HG02973 (cell line): ENCODE measurements at regions not wholly inside any gene's neighbourhood (a gene's known extent, or its start where the extent isn't known, plus 50 kb on each side); places are given as distances from the start of the nearest gene placed in this dataset.
"Not testable (repeated sequence)": the region's sequence is repeated elsewhere in the genome, so short reads cannot be mapped to it uniquely, and the experiment has no call there.

Source experiments
- ATAC-seq: cut with Tn5 transposase; IDR thresholded peaks from one replicate; pipeline ENCODE4 v1.9.1; 2021; ENCODE audit warnings: moderate library complexity; ENCODE audit not compliant: unreplicated experiment

- ATAC-seq, result no peak
Observed at GRCh38 chr5:120913396-120913795, 449.3 kb downstream of the PRR16 start.

- ATAC-seq, result no peak
Observed at GRCh38 chr5:120917214-120917758, 453.2 kb downstream of the PRR16 start.

GRCh38 chr5:120919017-120919416, 454.9 kb downstream of the PRR16 start:
- ATAC-seq, result no peak

GRCh38 chr5:120923026-120923425, 458.9 kb downstream of the PRR16 start:
- no peak for ATAC-seq

GRCh38 chr5:120926471-120926870, 462.4 kb downstream of the PRR16 start:
- ATAC-seq, result no peak

GRCh38 chr5:120927950-120928530, 463.9 kb downstream of the PRR16 start:
- ATAC-seq, result no peak

GRCh38 chr5:120932480-120932879, 468.4 kb downstream of the PRR16 start:
- ATAC-seq, result no peak

- ATAC-seq, result no peak
Observed at GRCh38 chr5:120934031-120934430, 469.9 kb downstream of the PRR16 start.

- ATAC-seq, result no peak
Observed at GRCh38 chr5:120936652-120937051, 472.6 kb downstream of the PRR16 start.

GRCh38 chr5:120938604-120939003, 474.5 kb downstream of the PRR16 start:
- ATAC-seq, result no peak

GRCh38 chr5:120942596-120943350, 478.7 kb downstream of the PRR16 start:
- no peak for ATAC-seq

GRCh38 chr5:120949596-120949995, 485.5 kb downstream of the PRR16 start:
- ATAC-seq, result not testable (repeated sequence)

- not testable (repeated sequence) for ATAC-seq
Observed at GRCh38 chr5:120953445-120953844, 489.3 kb downstream of the PRR16 start.

- ATAC-seq, result no peak
Observed at GRCh38 chr5:120954255-120954654, 490.2 kb downstream of the PRR16 start.

- ATAC-seq, result no peak
Observed at GRCh38 chr5:120955795-120956194, 491.7 kb downstream of the PRR16 start.

- no peak for ATAC-seq
Observed at GRCh38 chr5:120958877-120959485, 494.9 kb downstream of the PRR16 start.

- no peak for ATAC-seq
Observed at GRCh38 chr5:120960510-120960909, 496.4 kb downstream of the PRR16 start.

- no peak for ATAC-seq
Observed at GRCh38 chr5:120967366-120967765, 503.3 kb downstream of the PRR16 start.

- ATAC-seq, result no peak
Observed at GRCh38 chr5:120974690-120975089, 510.6 kb downstream of the PRR16 start.

GRCh38 chr5:120982351-120982750, 518.3 kb downstream of the PRR16 start:
- no peak for ATAC-seq

GRCh38 chr5:120985526-120985925, 521.4 kb downstream of the PRR16 start:
- no peak for ATAC-seq

GRCh38 chr5:120988491-120988890, 524.4 kb downstream of the PRR16 start:
- no peak for ATAC-seq
